ENCODE measurements at regions not wholly inside any gene's neighbourhood (a gene's known extent, or its start where the extent isn't known, plus 50 kb on each side); places are given as distances from the start of the nearest gene placed in this dataset.
A peak's percentile ranks its signal among the peaks of the same experiment; 100 is the strongest.

DNA sequence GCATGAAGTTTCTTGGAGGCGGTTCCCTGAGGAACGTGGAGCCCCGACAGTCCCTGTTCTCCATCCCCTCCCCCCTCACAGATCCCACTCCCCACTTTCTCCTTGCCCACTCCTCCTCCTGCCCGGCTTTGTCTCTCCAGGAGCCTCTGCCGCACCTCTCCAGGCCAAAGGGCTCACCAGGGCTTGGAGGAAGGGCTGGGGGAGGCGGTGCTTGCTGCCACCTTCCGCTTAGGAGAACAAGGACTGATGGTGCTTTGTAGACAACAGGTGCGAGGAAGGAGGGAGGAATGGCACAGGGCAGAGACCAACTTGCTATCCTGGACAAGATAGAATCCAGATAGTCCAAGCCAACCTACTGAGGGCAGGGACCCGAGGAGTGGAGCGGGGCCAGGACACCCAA is 103.5 kb upstream of the SMAD3 start:
- ATAC-seq (peak; percentile 10; the same call in 1 of the 2 replicates), DNase-seq (ENCODE audit: low read depth, low spot score) (no peak)
- intact Hi-C loops (cut with micrococcal nuclease), result no loop called here
- Histone ChIP-seq H3K4me1 (ENCODE audit: control insufficient read depth in 1 of 2, insufficient read depth in 2 of 2, low read length in 2 of 2) (peaks cover 0 to 11% of the 10 kb centered on the region in 2 experiments; a peak in 2 of 4 replicates), H3K4me3 (replicated peaks in 1 of 2; ENCODE audit: low read depth in 1 of 2, low read length in 2 of 2) (no peak overlapping the region), H4K20me1 (ENCODE audit: insufficient read depth) (no peaks in the 10 kb centered on the region), H3K9me2 (ENCODE audit: insufficient read depth) (no peaks in the 10 kb centered on the region), H3K36me3 (ENCODE audit: control insufficient read depth in 1 of 2, insufficient read depth in 2 of 2, low read length in 2 of 2) (no peaks in the 10 kb centered on the region), H3K27ac (ENCODE audit: low read depth, low read length) (no peak overlapping the region), H3K9ac (ENCODE audit: low read length) (no peak overlapping the region), H3K79me2 (ENCODE audit: insufficient read depth, low read length) (no peaks in the 10 kb centered on the region), H3K9me3 (ENCODE audit: control insufficient read depth in 1 of 2, insufficient read depth in 1 of 2, low read depth in 1 of 2, low read length in 2 of 2) (no peaks in the 10 kb centered on the region), H3K4me2 (ENCODE audit: low read length) (no peak overlapping the region), H2AFZ (ENCODE audit: low read depth, low read length, poor library complexity, severe bottlenecking) (no peak overlapping the region), H3K27me3 (ENCODE audit: insufficient read depth, low read length) (no peaks in the 10 kb centered on the region)
- POLR2A ChIA-PET, result no interaction called here
- RAD21 ChIA-PET (ENCODE audit: low non-redundant PET in 1 of 2, low total read pairs in 2 of 2, uncharacterized antibody in 2 of 2, unreplicated experiment in 2 of 2), result no interaction called here
- no TSS peak for BruUV-seq (replicated peaks)
- CTCF ChIA-PET, result no interaction called here
- TF ChIP-seq ZNF274 (IDR thresholded peaks at IDR 0.05; ENCODE audit: low read depth, low read length) (no peak), ZFX (IDR thresholded peaks at IDR 0.05) (no peak), RAD21 (IDR thresholded peaks at IDR 0.05; ENCODE audit: low read depth) (no peak), YY1 (IDR thresholded peaks at IDR 0.05; ENCODE audit: extremely low read depth, insufficient replicate concordance, low read depth, low read length) (no peak), ELF1 (IDR thresholded peaks at IDR 0.05; ENCODE audit: borderline replicate concordance, low read depth) (no peak), FOSL1 (IDR thresholded peaks at IDR 0.05; ENCODE audit: low read depth) (no peak), CBX3 (IDR thresholded peaks at IDR 0.05; ENCODE audit: low read depth) (no peak), TCF7L2 (IDR thresholded peaks at IDR 0.05; ENCODE audit: borderline replicate concordance, extremely low read depth, insufficient read depth, insufficient read length) (no peak), EZH2 (IDR thresholded peaks at IDR 0.05) (no peak), POLR2AphosphoS5 (IDR thresholded peaks at IDR 0.05; ENCODE audit: low read depth, low read length) (no peak)
- TF ChIP-seq, protein P1, sequence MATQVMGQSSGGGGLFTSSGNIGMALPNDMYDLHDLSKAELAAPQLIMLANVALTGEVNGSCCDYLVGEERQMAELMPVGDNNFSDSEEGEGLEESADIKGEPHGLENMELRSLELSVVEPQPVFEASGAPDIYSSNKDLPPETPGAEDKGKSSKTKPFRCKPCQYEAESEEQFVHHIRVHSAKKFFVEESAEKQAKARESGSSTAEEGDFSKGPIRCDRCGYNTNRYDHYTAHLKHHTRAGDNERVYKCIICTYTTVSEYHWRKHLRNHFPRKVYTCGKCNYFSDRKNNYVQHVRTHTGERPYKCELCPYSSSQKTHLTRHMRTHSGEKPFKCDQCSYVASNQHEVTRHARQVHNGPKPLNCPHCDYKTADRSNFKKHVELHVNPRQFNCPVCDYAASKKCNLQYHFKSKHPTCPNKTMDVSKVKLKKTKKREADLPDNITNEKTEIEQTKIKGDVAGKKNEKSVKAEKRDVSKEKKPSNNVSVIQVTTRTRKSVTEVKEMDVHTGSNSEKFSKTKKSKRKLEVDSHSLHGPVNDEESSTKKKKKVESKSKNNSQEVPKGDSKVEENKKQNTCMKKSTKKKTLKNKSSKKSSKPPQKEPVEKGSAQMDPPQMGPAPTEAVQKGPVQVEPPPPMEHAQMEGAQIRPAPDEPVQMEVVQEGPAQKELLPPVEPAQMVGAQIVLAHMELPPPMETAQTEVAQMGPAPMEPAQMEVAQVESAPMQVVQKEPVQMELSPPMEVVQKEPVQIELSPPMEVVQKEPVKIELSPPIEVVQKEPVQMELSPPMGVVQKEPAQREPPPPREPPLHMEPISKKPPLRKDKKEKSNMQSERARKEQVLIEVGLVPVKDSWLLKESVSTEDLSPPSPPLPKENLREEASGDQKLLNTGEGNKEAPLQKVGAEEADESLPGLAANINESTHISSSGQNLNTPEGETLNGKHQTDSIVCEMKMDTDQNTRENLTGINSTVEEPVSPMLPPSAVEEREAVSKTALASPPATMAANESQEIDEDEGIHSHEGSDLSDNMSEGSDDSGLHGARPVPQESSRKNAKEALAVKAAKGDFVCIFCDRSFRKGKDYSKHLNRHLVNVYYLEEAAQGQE (IDR thresholded peaks at IDR 0.05; ENCODE audit: low read depth), result no peak
- TF ChIP-seq, protein P2, sequence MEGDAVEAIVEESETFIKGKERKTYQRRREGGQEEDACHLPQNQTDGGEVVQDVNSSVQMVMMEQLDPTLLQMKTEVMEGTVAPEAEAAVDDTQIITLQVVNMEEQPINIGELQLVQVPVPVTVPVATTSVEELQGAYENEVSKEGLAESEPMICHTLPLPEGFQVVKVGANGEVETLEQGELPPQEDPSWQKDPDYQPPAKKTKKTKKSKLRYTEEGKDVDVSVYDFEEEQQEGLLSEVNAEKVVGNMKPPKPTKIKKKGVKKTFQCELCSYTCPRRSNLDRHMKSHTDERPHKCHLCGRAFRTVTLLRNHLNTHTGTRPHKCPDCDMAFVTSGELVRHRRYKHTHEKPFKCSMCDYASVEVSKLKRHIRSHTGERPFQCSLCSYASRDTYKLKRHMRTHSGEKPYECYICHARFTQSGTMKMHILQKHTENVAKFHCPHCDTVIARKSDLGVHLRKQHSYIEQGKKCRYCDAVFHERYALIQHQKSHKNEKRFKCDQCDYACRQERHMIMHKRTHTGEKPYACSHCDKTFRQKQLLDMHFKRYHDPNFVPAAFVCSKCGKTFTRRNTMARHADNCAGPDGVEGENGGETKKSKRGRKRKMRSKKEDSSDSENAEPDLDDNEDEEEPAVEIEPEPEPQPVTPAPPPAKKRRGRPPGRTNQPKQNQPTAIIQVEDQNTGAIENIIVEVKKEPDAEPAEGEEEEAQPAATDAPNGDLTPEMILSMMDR (IDR thresholded peaks at IDR 0.05 in 2 of 3, conservative IDR thresholded peaks at IDR 0.05 in 1 of 3; ENCODE audit: borderline replicate concordance in 1 of 3, insufficient read depth in 1 of 3, low read depth in 2 of 3, low read length in 2 of 3), result no peak
- TF ChIP-seq, protein P3, sequence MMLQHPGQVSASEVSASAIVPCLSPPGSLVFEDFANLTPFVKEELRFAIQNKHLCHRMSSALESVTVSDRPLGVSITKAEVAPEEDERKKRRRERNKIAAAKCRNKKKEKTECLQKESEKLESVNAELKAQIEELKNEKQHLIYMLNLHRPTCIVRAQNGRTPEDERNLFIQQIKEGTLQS (IDR thresholded peaks at IDR 0.05), result no peak
